IMR-90 (cell line): ENCODE measurements at regions not wholly inside any gene's neighbourhood (a gene's known extent, or its start where the extent isn't known, plus 50 kb on each side); places are given as distances from the start of the nearest gene placed in this dataset.

Experiments
- ATAC-seq: fragments of 200-7000 bp; cut with Tn5 transposase; 2 replicates; pipeline ENCODE4 v1.9.1; 2020; ENCODE audit warnings: low read depth, mild to moderate bottlenecking, moderate library complexity
- BruUV-seq: library from RNA; stranded (reverse); fragments of 400-500 nt; replicated peaks from 2 replicates; lab custom pipeline; 2021; lab: Mats Ljungman, UMichigan
- CTCF ChIA-PET: fragments of 300-600 bp; formaldehyde crosslinking; extraction: SDS; loops from one replicate; lab custom pipeline; 2021; ENCODE audit warnings: antibody characterized with exemption; lab: Yijun Ruan, JAX
- POLR2A ChIA-PET: fragments of 300-600 bp; sonication (Branson Sonifier 250); formaldehyde crosslinking; loops from one replicate; lab custom pipeline; 2022; ENCODE audit warnings: antibody characterized with exemption; ENCODE audit not compliant: unreplicated experiment; lab: Charles Lee
- DNase-seq: peaks from one replicate; pipeline ENCODE4 v3.0.0; 2013
- H2AFZ ChIP-seq: replicated peaks from 2 replicates; pipeline ENCODE3; 2013; ENCODE audit warnings: low read length, mild to moderate bottlenecking; ENCODE audit not compliant: poor library complexity
- H2AK5ac ChIP-seq: 2 replicates; pipeline ENCODE4 v1.6.1; 2013; ENCODE audit warnings: low read depth, low read length, inconsistent platforms
- H2AK9ac ChIP-seq: replicated peaks from 2 replicates; pipeline ENCODE3; 2013; ENCODE audit warnings: mild to moderate bottlenecking, low read depth, low read length, moderate library complexity; ENCODE audit not compliant: poor library complexity
- H2BK120ac ChIP-seq: 2 replicates; pipeline ENCODE4 v1.6.1; 2013; ENCODE audit warnings: low read depth, low read length, inconsistent platforms
- H2BK15ac ChIP-seq: 3 replicates; pipeline ENCODE4 v1.6.1; 2013; ENCODE audit warnings: low read depth, low read length, inconsistent platforms
- H2BK20ac ChIP-seq: 2 replicates; pipeline ENCODE4 v1.6.1; 2013; ENCODE audit warnings: low read depth, mild to moderate bottlenecking, inconsistent platforms, low read length, moderate library complexity
- H2BK5ac ChIP-seq: 2 replicates; pipeline ENCODE4 v1.6.1; 2013; ENCODE audit warnings: mild to moderate bottlenecking, low read depth, low read length, inconsistent platforms; ENCODE audit not compliant: poor library complexity, severe bottlenecking
- H3K14ac ChIP-seq: replicated peaks from 2 replicates; pipeline ENCODE4 v1.6.1; 2013; ENCODE audit warnings: low read depth, low read length, inconsistent platforms
- H3K18ac ChIP-seq: 2 replicates; pipeline ENCODE4 v1.6.1; 2013; ENCODE audit warnings: low read depth, low read length, control low read depth
- H3K23ac ChIP-seq: 2 replicates; pipeline ENCODE4 v1.6.1; 2013; ENCODE audit warnings: low read depth, low read length, inconsistent platforms
- H3K27ac ChIP-seq: 2 replicates; pipeline ENCODE4 v1.5.1; 2013; ENCODE audit warnings: mild to moderate bottlenecking, control low read depth, low read length; ENCODE audit not compliant: insufficient read depth
- H3K27me3 ChIP-seq: 2 replicates; pipeline ENCODE4 v1.6.1; 2013; ENCODE audit warnings: low read length; ENCODE audit not compliant: control insufficient read depth, insufficient read depth
- H3K36me3 ChIP-seq: 2 replicates; pipeline ENCODE4 v1.6.1; 2013; ENCODE audit warnings: low read length, mixed read lengths; ENCODE audit not compliant: control insufficient read depth, insufficient read depth
- H3K4ac ChIP-seq: 2 replicates; pipeline ENCODE4 v1.6.1; 2013; ENCODE audit warnings: low read depth, low read length, inconsistent platforms
- H3K4me1 ChIP-seq: 2 replicates; pipeline ENCODE4 v1.6.1; 2013; ENCODE audit warnings: low read length, mixed read lengths; ENCODE audit not compliant: control insufficient read depth, insufficient read depth
- H3K4me2 ChIP-seq: 2 replicates; pipeline ENCODE4 v1.6.1; 2013; ENCODE audit warnings: low read depth, mild to moderate bottlenecking, control low read depth, low read length, moderate library complexity
- H3K4me3 ChIP-seq: 2 replicates; pipeline ENCODE4 v1.5.1; 2013; ENCODE audit warnings: low read depth, mild to moderate bottlenecking, control low read depth, low read length, moderate library complexity; ENCODE audit not compliant: insufficient read depth
- H3K56ac ChIP-seq: 2 replicates; pipeline ENCODE4 v1.6.1; 2013; ENCODE audit warnings: low read length, inconsistent platforms; ENCODE audit not compliant: insufficient read depth; ENCODE audit errors: extremely low read depth
- H3K79me1 ChIP-seq, 2 experiments: 2 replicates each; pipeline ENCODE4 v1.6.1; 2013; ENCODE audit warnings: low read length in 2 of 2, inconsistent platforms in 1 of 2, low read depth in 1 of 2
- H3K9ac ChIP-seq: 2 replicates; pipeline ENCODE4 v1.6.1; 2013; ENCODE audit warnings: low read depth, low read length, control low read depth
- H3K9me1 ChIP-seq: 2 replicates; pipeline ENCODE4 v1.6.1; 2013; ENCODE audit warnings: low read length, inconsistent platforms; ENCODE audit not compliant: insufficient read depth
- H3K9me3 ChIP-seq: 2 replicates; pipeline ENCODE4 v1.6.1; 2013; ENCODE audit warnings: low read length; ENCODE audit not compliant: control insufficient read depth, insufficient read depth
- H4K20me1 ChIP-seq: 2 replicates; pipeline ENCODE4 v1.6.1; 2013; ENCODE audit warnings: low read length, inconsistent platforms; ENCODE audit not compliant: insufficient read depth
- H4K5ac ChIP-seq: 2 replicates; pipeline ENCODE4 v1.6.1; 2013; ENCODE audit warnings: mild to moderate bottlenecking, low read depth, low read length, control low read depth
- H4K8ac ChIP-seq, 2 experiments: 2 replicates each; pipeline ENCODE4 v1.6.1; 2013; ENCODE audit warnings: low read depth in 2 of 2, low read length in 2 of 2, control low read depth in 1 of 2, inconsistent platforms in 1 of 2
- H4K91ac ChIP-seq: 2 replicates; pipeline ENCODE4 v1.6.1; 2013; ENCODE audit warnings: low read depth, low read length, inconsistent platforms; ENCODE audit not compliant: insufficient read depth
- CTCF ChIP-seq: conservative IDR thresholded peaks from 2 replicates; pipeline ENCODE4 v1.5.1; 2012; ENCODE audit warnings: mild to moderate bottlenecking, low read depth, low read length, improper control_type of control experiment
- ELK1 ChIP-seq: fragments of 150-350 bp; IDR thresholded peaks from 2 replicates; pipeline ENCODE4 v1.6.1; 2016; ENCODE audit warnings: low read depth, mild to moderate bottlenecking, low read length, moderate library complexity, borderline replicate concordance
- FOS ChIP-seq: fragments of 150-350 bp; IDR thresholded peaks from 2 replicates; pipeline ENCODE4 v1.6.1; 2016; ENCODE audit warnings: low read depth, low read length
- MAZ ChIP-seq: IDR thresholded peaks from 2 replicates; pipeline ENCODE4 v1.6.1; 2012; ENCODE audit warnings: low read depth, mild to moderate bottlenecking, low read length, improper control_type of control experiment, moderate library complexity, borderline replicate concordance
- MXI1 ChIP-seq: IDR thresholded peaks from 2 replicates; pipeline ENCODE4 v1.6.1; 2012; ENCODE audit warnings: low read depth, mild to moderate bottlenecking, low read length, moderate library complexity, borderline replicate concordance
- NFE2L2 ChIP-seq: fragments of 150-350 bp; IDR thresholded peaks from 2 replicates; pipeline ENCODE4 v1.6.1; 2016; ENCODE audit warnings: low read depth, mild to moderate bottlenecking, low read length
- POLR2A ChIP-seq: IDR thresholded peaks from 2 replicates; pipeline ENCODE4 v1.6.1; 2012; ENCODE audit warnings: mild to moderate bottlenecking, low read depth, low read length
- RAD21 ChIP-seq: IDR thresholded peaks from 2 replicates; pipeline ENCODE4 v1.6.1; 2012; ENCODE audit warnings: low read length, improper control_type of control experiment
- RCOR1 ChIP-seq: IDR thresholded peaks from 2 replicates; pipeline ENCODE4 v1.6.1; 2012; ENCODE audit warnings: mild to moderate bottlenecking, low read length, improper control_type of control experiment; ENCODE audit not compliant: insufficient replicate concordance
- RFX5 ChIP-seq: IDR thresholded peaks from 2 replicates; pipeline ENCODE4 v1.8.0; 2012; ENCODE audit warnings: low read depth, mild to moderate bottlenecking, low read length, moderate library complexity
- SMC3 ChIP-seq: fragments of 150-350 bp; IDR thresholded peaks from 2 replicates; pipeline ENCODE4 v1.6.1; 2016; ENCODE audit warnings: low read depth, mild to moderate bottlenecking, antibody characterized with exemption, low read length, moderate library complexity
- USF2 ChIP-seq: fragments of 150-350 bp; IDR thresholded peaks from 2 replicates; pipeline ENCODE4 v1.6.1; 2017; ENCODE audit warnings: mild to moderate bottlenecking, antibody characterized with exemption, low read length, low read depth
- WGBS, 2 experiments: methylation state at CpG; one replicate each; pipeline versions ENCODE4 v1.1.5 to v1.1.7; 2013; ENCODE audit warnings: missing lambda C conversion rate in 2 of 2; ENCODE audit not compliant: insufficient read length in 1 of 2; ENCODE audit errors: extremely low coverage in 2 of 2; 5-methylcytosine and 5-hydroxymethylcytosine counted together
- dilution Hi-C: fragments of 300-500 bp; cut with HindIII; formaldehyde crosslinking; loops from one replicate; pipeline ENCODE4 v1.14.3; 2018; ENCODE audit warnings: low sequenced_read_pairs; ENCODE audit not compliant: unreplicated experiment
- in situ Hi-C: fragments of 300-500 bp; cut with MboI; formaldehyde crosslinking; loops from 3 replicates; pipeline ENCODE4 v1.14.3; 2019; ENCODE audit warnings: low sequenced_read_pairs, inconsistent platforms, mixed read lengths
- intact Hi-C: fragments of 100-400 bp; cut with micrococcal nuclease; formaldehyde crosslinking; loops from 2 replicates; pipeline ENCODE4 v1.10.0; 2022

GRCh38 chr10:128254476-128254875 is 128.3 kb upstream of the MKI67 start:
- Histone ChIP-seq H2BK5ac (no peak overlapping the region), H3K27ac (no peak overlapping the region), H2AK5ac (no peak overlapping the region), H3K27me3 (no peaks in the 10 kb centered on the region), H3K79me1 (no peaks in the 10 kb centered on the region), H3K23ac (no peak overlapping the region), H3K4me3 (no peak overlapping the region), H3K36me3 (no peaks in the 10 kb centered on the region), H4K91ac (no peak overlapping the region), H4K8ac (no peak overlapping the region), H3K4ac (no peak overlapping the region), H3K9me1 (no peaks in the 10 kb centered on the region), H2AK9ac (no peak overlapping the region), H3K4me1 (no peaks in the 10 kb centered on the region), H2AFZ (no peak overlapping the region), H4K20me1 (no peaks in the 10 kb centered on the region), H3K18ac (no peak overlapping the region), H2BK20ac (no peak overlapping the region), H3K4me2 (no peak overlapping the region), H2BK120ac (no peak overlapping the region), H3K56ac (no peak overlapping the region), H3K14ac (no peak overlapping the region), H3K9me3 (peaks cover 7% of the 10 kb centered on the region), H4K5ac (no peak overlapping the region), H2BK15ac (no peak overlapping the region), H3K9ac (no peak overlapping the region)
- ATAC-seq (no peak), DNase-seq (no peak)
- dilution Hi-C loops (no loop called here), in situ Hi-C loops (no loop called here), intact Hi-C loops (no loop called here)
- TF ChIP-seq RFX5 = no peak
- no peak for TF ChIP-seq RCOR1
- TF ChIP-seq USF2 = no peak
- no peak for TF ChIP-seq CTCF
- no peak for TF ChIP-seq MXI1
- TF ChIP-seq POLR2A = no peak
- TF ChIP-seq RAD21 = no peak
- no peak for TF ChIP-seq NFE2L2
- TF ChIP-seq ELK1 = no peak
- TF ChIP-seq MAZ = no peak
- TF ChIP-seq FOS = no peak
- TF ChIP-seq SMC3 = no peak
- WGBS, 2 experiments = 17% methylated on average over 1 of the region's 2 CpGs; no CpG with 5 or more reads in 1 of the 2 experiments
- no TSS peak for BruUV-seq
- POLR2A ChIA-PET = no interaction called here
- CTCF ChIA-PET = no interaction called here
